ENCODE measurements at regions not wholly inside any gene's neighbourhood (a gene's known extent, or its start where the extent isn't known, plus 50 kb on each side); places are given as distances from the start of the nearest gene placed in this dataset.

GRCh38 chr2:176407706-176408105 is 138.5 kb downstream of the MTX2 start (continued):
- TF ChIP-seq ESRRA (IDR thresholded peaks at IDR 0.05; ENCODE audit: borderline replicate concordance, low read length) (no peak), RAD21 (conservative IDR thresholded peaks at IDR 0.05 in 1 of 2, IDR thresholded peaks at IDR 0.05 in 1 of 2) (no peak), PHF8 (IDR thresholded peaks at IDR 0.05; ENCODE audit: borderline replicate concordance, low read depth) (no peak)

DNA sequence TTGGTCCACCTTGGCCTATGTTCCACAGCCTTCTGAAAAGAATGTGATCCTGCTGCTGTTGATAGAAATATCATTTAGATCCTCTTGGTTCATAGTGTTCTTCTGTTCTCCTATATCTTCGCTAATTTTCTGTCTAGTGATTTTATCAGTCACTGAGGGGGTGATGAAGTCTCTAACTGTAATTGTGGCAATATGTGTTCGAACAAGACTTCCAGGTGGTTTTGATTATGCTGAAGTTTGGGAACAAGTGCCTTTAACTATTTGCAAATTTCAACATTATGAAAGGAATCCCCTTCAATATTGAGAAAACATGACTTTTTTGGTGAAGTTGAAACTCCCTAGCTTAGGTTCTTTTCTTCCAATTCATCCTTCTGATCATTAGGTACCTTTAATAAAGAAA is 140.4 kb downstream of the MTX2 start:
- TF ChIP-seq RFX5 (IDR thresholded peaks at IDR 0.05) (no peak), FOSB (CRISPR knock-in tag; IDR thresholded peaks at IDR 0.05) (no peak), NPAS2 (CRISPR knock-in tag; IDR thresholded peaks at IDR 0.05; ENCODE audit: borderline replicate concordance) (no peak), EHF (CRISPR knock-in tag; IDR thresholded peaks at IDR 0.05) (no peak), TP53 (CRISPR knock-in tag; IDR thresholded peaks at IDR 0.05) (no peak), GATA3 (IDR thresholded peaks at IDR 0.05; ENCODE audit: borderline replicate concordance) (no peak), ZC3H11A (IDR thresholded peaks at IDR 0.05) (no peak), ELK1 (IDR thresholded peaks at IDR 0.05; ENCODE audit: low read depth, low read length) (no peak)
- TF ChIP-seq, protein P1, sequence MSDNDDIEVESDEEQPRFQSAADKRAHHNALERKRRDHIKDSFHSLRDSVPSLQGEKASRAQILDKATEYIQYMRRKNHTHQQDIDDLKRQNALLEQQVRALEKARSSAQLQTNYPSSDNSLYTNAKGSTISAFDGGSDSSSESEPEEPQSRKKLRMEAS (IDR thresholded peaks at IDR 0.05): no peak
- TF ChIP-seq, protein P2, sequence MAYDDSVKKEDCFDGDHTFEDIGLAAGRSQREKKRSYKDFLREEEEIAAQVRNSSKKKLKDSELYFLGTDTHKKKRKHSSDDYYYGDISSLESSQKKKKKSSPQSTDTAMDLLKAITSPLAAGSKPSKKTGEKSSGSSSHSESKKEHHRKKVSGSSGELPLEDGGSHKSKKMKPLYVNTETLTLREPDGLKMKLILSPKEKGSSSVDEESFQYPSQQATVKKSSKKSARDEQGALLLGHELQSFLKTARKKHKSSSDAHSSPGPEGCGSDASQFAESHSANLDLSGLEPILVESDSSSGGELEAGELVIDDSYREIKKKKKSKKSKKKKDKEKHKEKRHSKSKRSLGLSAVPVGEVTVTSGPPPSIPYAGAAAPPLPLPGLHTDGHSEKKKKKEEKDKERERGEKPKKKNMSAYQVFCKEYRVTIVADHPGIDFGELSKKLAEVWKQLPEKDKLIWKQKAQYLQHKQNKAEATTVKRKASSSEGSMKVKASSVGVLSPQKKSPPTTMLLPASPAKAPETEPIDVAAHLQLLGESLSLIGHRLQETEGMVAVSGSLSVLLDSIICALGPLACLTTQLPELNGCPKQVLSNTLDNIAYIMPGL (CRISPR knock-in tag; IDR thresholded peaks at IDR 0.05; ENCODE audit: borderline replicate concordance): no peak
- TF ChIP-seq, protein P3, sequence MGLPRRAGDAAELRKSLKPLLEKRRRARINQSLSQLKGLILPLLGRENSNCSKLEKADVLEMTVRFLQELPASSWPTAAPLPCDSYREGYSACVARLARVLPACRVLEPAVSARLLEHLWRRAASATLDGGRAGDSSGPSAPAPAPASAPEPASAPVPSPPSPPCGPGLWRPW (IDR thresholded peaks at IDR 0.05): no peak
- no peak overlapping the region for H3K4me2 ChIP-seq
- no peaks in the 10 kb centered on the region for H3K4me1 ChIP-seq
- FAIRE-seq (no peak), ATAC-seq (no peak), DNase-seq (ENCODE audit: low read depth in 1 of 2, low spot score in 1 of 2) (no peak)
- CTCF ChIA-PET: no interaction called here
- 68% methylated on average over 2 of the region's 2 CpGs for WGBS (ENCODE audit: missing lambda C conversion rate)
- POLR2A ChIA-PET: no interaction called here
- no peaks in the 10 kb centered on the region for H3K9me3 ChIP-seq
- no peak overlapping the region for H3K27ac ChIP-seq
- H3K4me3 ChIP-seq: no peak overlapping the region

- Histone ChIP-seq H3K27ac (no peak overlapping the region), H3K4me1 (no peaks in the 10 kb centered on the region), H3K4me2 (no peak overlapping the region), H3K4me3 (no peak overlapping the region), H3K9me3 (no peaks in the 10 kb centered on the region)
- ATAC-seq: no peak
- POLR2A ChIA-PET: no interaction called here
- no peak for DNase-seq (ENCODE audit: low read depth in 1 of 2, low spot score in 1 of 2)
- TF ChIP-seq ZSCAN20 (CRISPR knock-in tag; IDR thresholded peaks at IDR 0.05): no peak
- TF ChIP-seq EP300 (IDR thresholded peaks at IDR 0.05): no peak
- no peak for TF ChIP-seq CHD2 (IDR thresholded peaks at IDR 0.05; ENCODE audit: low read length, partially characterized antibody)
- TF ChIP-seq MAZ (IDR thresholded peaks at IDR 0.05; ENCODE audit: borderline replicate concordance, low read depth, low read length): no peak
- TF ChIP-seq, protein P3 (IDR thresholded peaks at IDR 0.05): no peak
- no peak for TF ChIP-seq HOXA7 (CRISPR knock-in tag; IDR thresholded peaks at IDR 0.05)
- no peak for TF ChIP-seq CBX8 (IDR thresholded peaks at IDR 0.05)
- TF ChIP-seq JUNB (IDR thresholded peaks at IDR 0.05): no peak
- TF ChIP-seq PHF8 (IDR thresholded peaks at IDR 0.05; ENCODE audit: borderline replicate concordance, low read depth): no peak
- no peak for TF ChIP-seq MAFK (IDR thresholded peaks at IDR 0.05; ENCODE audit: partially characterized antibody)
- TF ChIP-seq SMC3 (IDR thresholded peaks at IDR 0.05): no peak
- TF ChIP-seq ZNF302 (CRISPR knock-in tag; IDR thresholded peaks at IDR 0.05): no peak
- TF ChIP-seq EHMT2 (IDR thresholded peaks at IDR 0.05; ENCODE audit: low read depth): no peak
- CTCF ChIA-PET: interaction anchor here (1.4 kb wide), 1 partner anchor 10 kb away, joined by 3 read pairs; no protein-coding TSS in a partner anchor
- FAIRE-seq: no peak
These were observed 142.9 kb downstream of the MTX2 start for GRCh38 chr2:176412136-176412535.

Measured in A549 (cell line).